HG03439 (cell line): ENCODE measurements at regions not wholly inside any gene's neighbourhood (a gene's known extent, or its start where the extent isn't known, plus 50 kb on each side); places are given as distances from the start of the nearest gene placed in this dataset.

Experiments used
- ATAC-seq: cut with Tn5 transposase; IDR thresholded peaks from one replicate; pipeline ENCODE4 v1.9.1; 2021; ENCODE audit warnings: mild to moderate bottlenecking, moderate library complexity; ENCODE audit not compliant: unreplicated experiment

DNA sequence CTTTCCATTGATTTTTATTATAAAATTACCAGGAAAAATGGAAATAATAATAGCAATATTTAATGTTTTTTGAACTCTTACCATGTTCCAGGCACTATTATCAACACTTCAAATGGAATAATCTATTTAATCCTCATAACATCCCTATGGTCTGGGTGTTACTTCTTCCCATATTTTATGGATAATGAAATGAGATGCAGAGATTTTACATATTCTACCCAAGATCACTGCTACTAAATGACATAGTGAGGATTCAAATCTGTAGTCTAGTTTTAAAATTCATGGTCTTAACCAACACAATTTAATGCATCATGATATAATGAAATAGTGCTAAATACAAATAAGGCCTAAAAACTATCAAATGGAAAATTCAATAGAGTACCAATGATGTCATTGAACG lies 70.4 kb upstream of the COL3A1 start:
- no peak for ATAC-seq

DNA sequence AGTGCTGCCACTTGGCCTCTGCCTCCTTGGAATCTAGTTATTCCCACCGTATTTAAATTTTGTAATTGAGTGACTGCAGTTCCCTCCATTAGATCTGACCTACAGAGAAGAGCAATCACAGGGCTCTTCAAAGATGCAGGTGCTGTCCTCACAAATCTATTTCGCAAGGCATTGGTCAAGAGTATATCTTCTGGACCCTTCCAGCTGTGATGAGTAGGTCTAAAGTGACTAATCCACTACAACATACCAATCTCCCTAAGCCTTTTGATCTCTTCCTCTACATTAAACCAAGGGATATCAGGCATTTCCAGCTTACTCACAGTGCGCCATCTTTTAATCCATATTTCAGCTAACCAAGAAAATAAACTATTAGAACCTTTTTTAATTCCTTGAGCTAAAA lies 65.1 kb upstream of the COL3A1 start:
- no peak for ATAC-seq

DNA sequence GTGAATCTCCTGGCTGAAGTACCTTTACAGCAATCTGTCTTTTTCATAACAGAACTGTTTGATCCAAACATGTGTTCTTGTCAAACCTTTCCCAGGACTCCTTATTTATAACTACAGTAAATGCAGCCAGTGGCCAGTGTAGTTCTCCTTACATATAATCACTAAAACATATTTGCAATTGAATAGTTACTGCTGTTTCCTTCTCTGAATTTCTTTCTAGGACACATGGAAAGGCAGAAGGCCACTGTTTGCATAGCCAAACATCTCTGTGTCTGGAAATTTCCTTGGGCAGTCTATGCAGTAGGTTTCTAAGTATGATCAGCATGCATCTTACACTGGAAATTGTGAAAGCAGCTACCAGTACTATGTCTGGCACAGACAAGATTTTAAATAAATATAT lies 57.4 kb upstream of the COL3A1 start:
- no peak for ATAC-seq

DNA sequence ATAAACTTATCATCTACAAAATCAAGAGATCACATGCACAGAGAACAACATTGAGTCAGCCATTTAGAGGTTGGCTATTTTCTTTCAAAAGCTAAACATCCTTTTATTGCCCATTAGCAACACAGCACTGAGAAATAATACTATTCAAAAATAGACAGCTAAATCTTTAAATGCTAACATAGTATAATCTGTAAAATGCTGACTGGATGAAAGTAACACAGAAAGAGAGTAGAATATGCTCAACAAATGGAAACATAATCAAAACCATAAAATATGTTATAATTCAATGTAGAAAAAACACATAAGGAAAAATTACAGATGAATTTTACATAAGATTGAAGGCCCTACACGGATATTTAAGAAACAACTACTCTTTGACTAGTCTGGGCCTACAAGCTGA lies 56.5 kb upstream of the COL3A1 start:
- no peak for ATAC-seq

DNA sequence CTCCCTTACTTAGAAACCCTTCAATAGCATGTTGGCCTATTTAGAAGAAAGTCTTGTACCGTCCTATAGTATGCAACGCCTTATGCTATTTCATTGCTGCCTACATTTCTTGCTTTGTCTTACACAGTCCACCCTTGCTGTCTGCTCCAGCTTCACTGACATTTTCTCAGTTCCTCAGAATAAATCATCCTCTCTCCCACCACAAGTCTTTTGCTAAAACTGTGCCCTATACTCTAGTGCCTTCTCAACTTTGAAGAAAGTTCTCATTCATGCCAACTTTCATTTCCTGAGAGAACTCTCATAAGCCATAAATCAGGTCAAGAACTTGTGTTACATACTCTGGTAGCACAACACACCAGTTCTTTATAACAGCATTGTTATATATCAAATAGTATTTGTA lies 54.3 kb upstream of the COL3A1 start:
- no peak for ATAC-seq

DNA sequence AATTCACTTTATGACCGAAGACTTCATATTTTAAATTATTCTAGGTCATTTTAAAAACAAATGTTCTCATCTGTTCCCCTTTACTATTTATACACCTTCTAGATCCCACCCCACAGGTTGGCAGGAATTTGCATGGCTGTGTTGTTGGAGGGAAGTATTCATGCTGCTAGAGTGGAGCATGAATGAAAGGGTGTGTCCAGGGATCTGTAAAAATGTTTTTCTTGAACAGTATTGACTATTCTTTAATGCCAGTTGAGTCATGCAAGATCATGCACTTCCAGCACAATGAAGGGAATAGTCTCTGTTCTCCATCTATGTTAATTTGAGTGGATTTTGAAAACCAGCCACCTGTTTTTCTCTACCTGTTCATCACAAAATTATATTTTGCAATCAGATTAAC lies 52.0 kb upstream of the COL3A1 start:
- no peak for ATAC-seq
